ENCODE measurements at regions not wholly inside any gene's neighbourhood (a gene's known extent, or its start where the extent isn't known, plus 50 kb on each side); places are given as distances from the start of the nearest gene placed in this dataset.

- no peak for DNase-seq
Observed at GRCh38 chr15:36370731-36371112, 208.7 kb upstream of the CDIN1 start.

GRCh38 chr15:36371509-36371908 lies 207.9 kb upstream of the CDIN1 start:
- DNase-seq: no peak

GRCh38 chr15:36372968-36373367 lies 206.5 kb upstream of the CDIN1 start:
- DNase-seq: no peak

GRCh38 chr15:36373550-36373949 lies 205.9 kb upstream of the CDIN1 start:
- no peak for DNase-seq

GRCh38 chr15:36389107-36389506 lies 190.3 kb upstream of the CDIN1 start:
- DNase-seq: no peak

- no peak for DNase-seq
Observed at GRCh38 chr15:36390491-36390890, 188.9 kb upstream of the CDIN1 start.

GRCh38 chr15:36392676-36393266 lies 186.7 kb upstream of the CDIN1 start:
- no peak for DNase-seq

GRCh38 chr15:36398212-36398611 lies 181.2 kb upstream of the CDIN1 start:
- DNase-seq: no peak

GRCh38 chr15:36399276-36399675 lies 180.2 kb upstream of the CDIN1 start:
- no peak for DNase-seq

- no peak for DNase-seq
Observed at GRCh38 chr15:36400936-36401585, 178.4 kb upstream of the CDIN1 start.

- DNase-seq: no peak
Observed at GRCh38 chr15:36401586-36401966, 177.8 kb upstream of the CDIN1 start.

GRCh38 chr15:36403351-36403750 lies 176.1 kb upstream of the CDIN1 start:
- no peak for DNase-seq

- DNase-seq: no peak
Observed at GRCh38 chr15:36406366-36406765, 173.1 kb upstream of the CDIN1 start.

GRCh38 chr15:36406911-36407310 lies 172.5 kb upstream of the CDIN1 start:
- DNase-seq: no peak

- DNase-seq: no peak
Observed at GRCh38 chr15:36407647-36408046, 171.8 kb upstream of the CDIN1 start.

GRCh38 chr15:36409819-36410218 lies 169.6 kb upstream of the CDIN1 start:
- no peak for DNase-seq

- no peak for DNase-seq
Observed at GRCh38 chr15:36414670-36415069, 164.8 kb upstream of the CDIN1 start.

- DNase-seq: no peak
Observed at GRCh38 chr15:36415643-36416042, 163.8 kb upstream of the CDIN1 start.

- no peak for DNase-seq
Observed at GRCh38 chr15:36422631-36423030, 156.8 kb upstream of the CDIN1 start.

- no peak for DNase-seq
Observed at GRCh38 chr15:36426691-36427090, 152.7 kb upstream of the CDIN1 start.

GRCh38 chr15:36428102-36428845 lies 151.2 kb upstream of the CDIN1 start:
- no peak for DNase-seq

GRCh38 chr15:36429707-36430106 lies 149.7 kb upstream of the CDIN1 start:
- DNase-seq: no peak

- no peak for DNase-seq
Observed at GRCh38 chr15:36430280-36430679, 149.1 kb upstream of the CDIN1 start.

GRCh38 chr15:36430726-36431265 lies 148.6 kb upstream of the CDIN1 start:
- no peak for DNase-seq
